ENCODE measurements at regions not wholly inside any gene's neighbourhood (a gene's known extent, or its start where the extent isn't known, plus 50 kb on each side); places are given as distances from the start of the nearest gene placed in this dataset.

DNA sequence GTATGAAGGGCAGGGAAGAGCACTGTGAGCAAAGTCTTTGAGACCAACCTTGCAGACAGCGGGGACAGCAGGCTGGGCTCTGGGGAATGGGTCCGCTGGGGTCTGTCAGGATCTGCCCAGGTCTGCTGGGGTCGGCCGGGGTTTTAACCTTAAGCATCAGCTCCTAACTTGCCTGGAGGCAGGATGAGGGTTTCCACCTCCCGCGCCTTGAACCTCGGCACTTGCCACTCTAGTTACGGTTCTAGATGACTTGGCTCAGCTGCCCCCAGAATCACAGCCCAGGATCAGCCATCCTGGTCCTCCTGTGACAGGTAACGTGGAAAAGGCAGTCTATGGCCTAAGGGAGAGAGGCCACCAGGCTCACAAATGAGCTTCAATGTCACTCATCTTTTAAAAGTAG is 50.4 kb upstream of the CACUL1 start:
- Histone ChIP-seq H3K9me3 (ENCODE audit: control insufficient read depth, insufficient read depth, low read depth, low read length) (no peaks in the 10 kb centered on the region), H3K36me3 (ENCODE audit: control insufficient read depth in 2 of 2, insufficient read depth in 1 of 2, low read length in 2 of 2) (no peaks in the 10 kb centered on the region), H3K4me1 (ENCODE audit: control insufficient read depth, insufficient read depth, low read length) (no peaks in the 10 kb centered on the region), H3K27ac (ENCODE audit: extremely low read depth, low read depth, low read length) (no peak overlapping the region), H3K4me3 (ENCODE audit: low read depth, low read length) (no peak overlapping the region)
- CTCF ChIA-PET: interaction anchor here (0.7 kb wide), 1 partner anchor 17 kb away, joined by 3 read pairs; no protein-coding TSS in a partner anchor
- POLR2A ChIA-PET: no interaction called here
- TF ChIP-seq ZNF211 (tag by site-specific recombination; IDR thresholded peaks at IDR 0.05; ENCODE audit: low read depth) (no peak), ZNF266 (tag by site-specific recombination; IDR thresholded peaks at IDR 0.05; ENCODE audit: low read depth) (no peak), ZNF518A (tag by site-specific recombination; conservative IDR thresholded peaks at IDR 0.05; ENCODE audit: low read depth) (no peak)
- TF ChIP-seq, protein P1, sequence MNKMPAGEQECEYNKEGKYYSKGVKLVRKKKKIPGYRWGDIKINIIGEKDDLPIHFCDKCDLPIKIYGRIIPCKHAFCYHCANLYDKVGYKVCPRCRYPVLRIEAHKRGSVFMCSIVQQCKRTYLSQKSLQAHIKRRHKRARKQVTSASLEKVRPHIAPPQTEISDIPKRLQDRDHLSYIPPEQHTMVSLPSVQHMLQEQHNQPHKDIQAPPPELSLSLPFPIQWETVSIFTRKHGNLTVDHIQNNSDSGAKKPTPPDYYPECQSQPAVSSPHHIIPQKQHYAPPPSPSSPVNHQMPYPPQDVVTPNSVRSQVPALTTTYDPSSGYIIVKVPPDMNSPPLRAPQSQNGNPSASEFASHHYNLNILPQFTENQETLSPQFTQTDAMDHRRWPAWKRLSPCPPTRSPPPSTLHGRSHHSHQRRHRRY (tag by site-specific recombination; IDR thresholded peaks at IDR 0.05): no peak
- TF ChIP-seq, protein P2, sequence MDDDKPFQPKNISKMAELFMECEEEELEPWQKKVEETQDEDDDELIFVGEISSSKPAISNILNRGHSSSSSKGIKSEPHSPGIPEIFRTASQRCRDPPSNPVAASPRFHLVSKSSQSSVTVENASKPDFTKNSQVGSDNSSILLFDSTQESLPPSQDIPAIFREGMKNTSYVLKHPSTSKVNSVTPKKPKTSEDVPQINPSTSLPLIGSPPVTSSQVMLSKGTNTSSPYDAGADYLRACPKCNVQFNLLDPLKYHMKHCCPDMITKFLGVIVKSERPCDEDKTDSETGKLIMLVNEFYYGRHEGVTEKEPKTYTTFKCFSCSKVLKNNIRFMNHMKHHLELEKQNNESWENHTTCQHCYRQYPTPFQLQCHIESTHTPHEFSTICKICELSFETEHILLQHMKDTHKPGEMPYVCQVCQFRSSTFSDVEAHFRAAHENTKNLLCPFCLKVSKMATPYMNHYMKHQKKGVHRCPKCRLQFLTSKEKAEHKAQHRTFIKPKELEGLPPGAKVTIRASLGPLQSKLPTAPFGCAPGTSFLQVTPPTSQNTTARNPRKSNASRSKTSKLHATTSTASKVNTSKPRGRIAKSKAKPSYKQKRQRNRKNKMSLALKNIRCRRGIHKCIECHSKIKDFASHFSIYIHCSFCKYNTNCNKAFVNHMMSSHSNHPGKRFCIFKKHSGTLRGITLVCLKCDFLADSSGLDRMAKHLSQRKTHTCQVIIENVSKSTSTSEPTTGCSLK (tag by site-specific recombination; IDR thresholded peaks at IDR 0.05): no peak

- ChIA-PET CTCF (no interaction called here), POLR2A (no interaction called here)
- no peaks in the 10 kb centered on the region for H3K36me3 ChIP-seq (ENCODE audit: control insufficient read depth in 2 of 2, insufficient read depth in 1 of 2, low read length in 2 of 2)
- no peak overlapping the region for H3K27ac ChIP-seq (ENCODE audit: extremely low read depth, low read depth, low read length)
- H3K4me1 ChIP-seq (ENCODE audit: control insufficient read depth, insufficient read depth, low read length): no peaks in the 10 kb centered on the region
- H3K9me3 ChIP-seq (ENCODE audit: control insufficient read depth, insufficient read depth, low read depth, low read length): no peaks in the 10 kb centered on the region
- no peak overlapping the region for H3K4me3 ChIP-seq (ENCODE audit: low read depth, low read length)
- TF ChIP-seq ZNF24 (tag by site-specific recombination; IDR thresholded peaks at IDR 0.05) (no peak), ZNF514 (tag by site-specific recombination; IDR thresholded peaks at IDR 0.05) (no peak), YY2 (tag by site-specific recombination; IDR thresholded peaks at IDR 0.05) (no peak), ZNF292 (tag by site-specific recombination; IDR thresholded peaks at IDR 0.05; ENCODE audit: borderline replicate concordance, low read depth) (no peak), ZNF433 (tag by site-specific recombination; IDR thresholded peaks at IDR 0.05; ENCODE audit: low read depth) (no peak), ZBTB7A (tag by site-specific recombination; IDR thresholded peaks at IDR 0.05; ENCODE audit: low read depth) (no peak), PBX3 (CRISPR knock-in tag; IDR thresholded peaks at IDR 0.05) (no peak), ZNF138 (tag by site-specific recombination; IDR thresholded peaks at IDR 0.05; ENCODE audit: borderline replicate concordance) (no peak), BCL11A (tag by site-specific recombination; IDR thresholded peaks at IDR 0.05; ENCODE audit: low read depth) (no peak), ZNF157 (tag by site-specific recombination; IDR thresholded peaks at IDR 0.05) (no peak), ZNF324 (tag by site-specific recombination; IDR thresholded peaks at IDR 0.05) (no peak), ZNF366 (tag by site-specific recombination; conservative IDR thresholded peaks at IDR 0.05) (no peak)
- TF ChIP-seq, protein P3, sequence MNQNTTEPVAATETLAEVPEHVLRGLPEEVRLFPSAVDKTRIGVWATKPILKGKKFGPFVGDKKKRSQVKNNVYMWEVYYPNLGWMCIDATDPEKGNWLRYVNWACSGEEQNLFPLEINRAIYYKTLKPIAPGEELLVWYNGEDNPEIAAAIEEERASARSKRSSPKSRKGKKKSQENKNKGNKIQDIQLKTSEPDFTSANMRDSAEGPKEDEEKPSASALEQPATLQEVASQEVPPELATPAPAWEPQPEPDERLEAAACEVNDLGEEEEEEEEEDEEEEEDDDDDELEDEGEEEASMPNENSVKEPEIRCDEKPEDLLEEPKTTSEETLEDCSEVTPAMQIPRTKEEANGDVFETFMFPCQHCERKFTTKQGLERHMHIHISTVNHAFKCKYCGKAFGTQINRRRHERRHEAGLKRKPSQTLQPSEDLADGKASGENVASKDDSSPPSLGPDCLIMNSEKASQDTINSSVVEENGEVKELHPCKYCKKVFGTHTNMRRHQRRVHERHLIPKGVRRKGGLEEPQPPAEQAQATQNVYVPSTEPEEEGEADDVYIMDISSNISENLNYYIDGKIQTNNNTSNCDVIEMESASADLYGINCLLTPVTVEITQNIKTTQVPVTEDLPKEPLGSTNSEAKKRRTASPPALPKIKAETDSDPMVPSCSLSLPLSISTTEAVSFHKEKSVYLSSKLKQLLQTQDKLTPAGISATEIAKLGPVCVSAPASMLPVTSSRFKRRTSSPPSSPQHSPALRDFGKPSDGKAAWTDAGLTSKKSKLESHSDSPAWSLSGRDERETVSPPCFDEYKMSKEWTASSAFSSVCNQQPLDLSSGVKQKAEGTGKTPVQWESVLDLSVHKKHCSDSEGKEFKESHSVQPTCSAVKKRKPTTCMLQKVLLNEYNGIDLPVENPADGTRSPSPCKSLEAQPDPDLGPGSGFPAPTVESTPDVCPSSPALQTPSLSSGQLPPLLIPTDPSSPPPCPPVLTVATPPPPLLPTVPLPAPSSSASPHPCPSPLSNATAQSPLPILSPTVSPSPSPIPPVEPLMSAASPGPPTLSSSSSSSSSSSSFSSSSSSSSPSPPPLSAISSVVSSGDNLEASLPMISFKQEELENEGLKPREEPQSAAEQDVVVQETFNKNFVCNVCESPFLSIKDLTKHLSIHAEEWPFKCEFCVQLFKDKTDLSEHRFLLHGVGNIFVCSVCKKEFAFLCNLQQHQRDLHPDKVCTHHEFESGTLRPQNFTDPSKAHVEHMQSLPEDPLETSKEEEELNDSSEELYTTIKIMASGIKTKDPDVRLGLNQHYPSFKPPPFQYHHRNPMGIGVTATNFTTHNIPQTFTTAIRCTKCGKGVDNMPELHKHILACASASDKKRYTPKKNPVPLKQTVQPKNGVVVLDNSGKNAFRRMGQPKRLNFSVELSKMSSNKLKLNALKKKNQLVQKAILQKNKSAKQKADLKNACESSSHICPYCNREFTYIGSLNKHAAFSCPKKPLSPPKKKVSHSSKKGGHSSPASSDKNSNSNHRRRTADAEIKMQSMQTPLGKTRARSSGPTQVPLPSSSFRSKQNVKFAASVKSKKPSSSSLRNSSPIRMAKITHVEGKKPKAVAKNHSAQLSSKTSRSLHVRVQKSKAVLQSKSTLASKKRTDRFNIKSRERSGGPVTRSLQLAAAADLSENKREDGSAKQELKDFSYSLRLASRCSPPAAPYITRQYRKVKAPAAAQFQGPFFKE (tag by site-specific recombination; IDR thresholded peaks at IDR 0.05; ENCODE audit: borderline replicate concordance): no peak
Measured at GRCh38 chr10:118807512-118808305, 52.9 kb upstream of the CACUL1 start.
